NCI-H526 treated with DMSO at 0.1 percent for 48 hours (cell line): ENCODE measurements at regions not wholly inside any gene's neighbourhood (a gene's known extent, or its start where the extent isn't known, plus 50 kb on each side); places are given as distances from the start of the nearest gene placed in this dataset.

ENCODE experiments used
- DNase-seq: peaks from one replicate; lab custom pipeline; 2025; lab: John Stamatoyannopoulos, UW

DNA sequence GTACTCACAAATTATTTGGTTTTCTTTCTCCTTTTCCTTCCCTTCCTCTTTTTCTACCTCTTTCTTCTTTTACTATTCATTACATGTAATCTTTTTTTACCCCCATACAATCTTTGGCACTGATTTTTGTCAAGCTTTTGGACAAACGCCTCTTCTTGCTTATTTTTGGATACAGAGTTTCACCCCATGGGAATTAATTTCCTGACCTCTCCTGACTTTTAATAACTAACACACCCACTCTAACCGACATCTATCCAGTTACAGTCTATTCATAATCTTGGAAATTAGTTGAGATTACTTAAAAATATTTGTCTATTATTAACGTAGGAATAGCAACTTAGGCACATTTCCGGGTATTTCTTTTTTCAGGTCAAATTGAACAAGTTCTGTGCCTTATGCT lies 101.2 kb downstream of the HDGFL1 start:
- DNase-seq = no peak

DNA sequence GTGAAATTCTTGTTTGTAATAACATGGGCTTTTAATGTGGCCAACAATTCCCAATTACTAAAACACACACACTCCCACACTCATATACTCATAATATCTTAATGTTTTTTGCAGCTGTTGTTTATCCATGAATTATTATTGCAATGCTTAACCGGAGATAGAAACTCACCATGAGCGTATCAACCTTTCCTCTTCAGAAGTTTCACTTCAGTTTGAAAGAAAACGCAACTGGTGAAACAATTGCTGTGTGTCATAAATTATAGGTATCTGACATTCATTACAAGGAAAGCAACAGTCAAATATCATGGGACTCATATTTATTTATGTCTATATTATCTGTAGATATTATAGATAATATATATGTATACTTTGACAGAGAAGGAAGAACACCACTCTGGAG lies 104.1 kb downstream of the HDGFL1 start:
- no peak for DNase-seq

DNA sequence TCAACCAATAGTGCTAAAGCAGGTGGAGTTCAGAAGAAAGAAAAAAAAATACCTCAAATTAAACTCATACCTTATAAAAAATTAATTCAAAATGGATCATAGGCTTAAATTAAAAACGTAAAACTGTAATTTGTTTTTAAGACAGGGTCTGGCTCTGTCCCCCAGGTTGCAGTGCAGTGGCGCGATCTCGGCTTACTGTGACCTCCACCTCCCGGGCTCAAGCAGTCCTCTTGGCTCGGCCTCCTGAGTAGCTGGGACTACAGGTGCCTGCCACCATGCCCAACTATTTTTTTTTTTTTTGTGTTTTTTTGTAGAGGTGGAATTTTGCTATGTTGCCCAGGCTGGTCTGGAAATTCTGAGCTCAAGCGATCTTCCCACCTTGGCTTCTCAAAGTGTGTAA lies 111.6 kb downstream of the HDGFL1 start:
- no peak for DNase-seq

- peak; percentile 55 for DNase-seq
Observed at GRCh38 chr6:22681761-22682160, 112.4 kb downstream of the HDGFL1 start.

DNA sequence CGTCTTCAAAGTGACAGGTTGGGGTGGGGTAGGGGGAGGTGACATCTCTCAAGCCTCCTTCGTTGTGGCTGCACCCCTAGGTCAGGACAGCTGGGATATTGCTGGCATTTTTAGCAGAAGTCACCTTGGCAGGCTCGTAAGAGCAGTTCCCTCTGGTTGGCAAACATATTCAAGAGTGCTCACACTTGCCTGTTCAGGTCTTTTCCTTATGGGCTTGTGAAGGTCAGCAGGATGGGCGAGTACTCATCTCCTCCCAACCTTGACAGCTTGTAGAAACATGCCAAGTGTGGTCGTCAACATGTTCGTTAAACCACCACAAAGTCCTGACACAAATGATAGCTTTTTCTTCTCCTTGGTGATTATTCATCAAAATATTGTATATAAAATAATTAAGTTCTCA lies 113.6 kb downstream of the HDGFL1 start:
- no peak for DNase-seq

GRCh38 chr6:22690446-22690845 lies 121.1 kb downstream of the HDGFL1 start:
- no peak for DNase-seq

DNA sequence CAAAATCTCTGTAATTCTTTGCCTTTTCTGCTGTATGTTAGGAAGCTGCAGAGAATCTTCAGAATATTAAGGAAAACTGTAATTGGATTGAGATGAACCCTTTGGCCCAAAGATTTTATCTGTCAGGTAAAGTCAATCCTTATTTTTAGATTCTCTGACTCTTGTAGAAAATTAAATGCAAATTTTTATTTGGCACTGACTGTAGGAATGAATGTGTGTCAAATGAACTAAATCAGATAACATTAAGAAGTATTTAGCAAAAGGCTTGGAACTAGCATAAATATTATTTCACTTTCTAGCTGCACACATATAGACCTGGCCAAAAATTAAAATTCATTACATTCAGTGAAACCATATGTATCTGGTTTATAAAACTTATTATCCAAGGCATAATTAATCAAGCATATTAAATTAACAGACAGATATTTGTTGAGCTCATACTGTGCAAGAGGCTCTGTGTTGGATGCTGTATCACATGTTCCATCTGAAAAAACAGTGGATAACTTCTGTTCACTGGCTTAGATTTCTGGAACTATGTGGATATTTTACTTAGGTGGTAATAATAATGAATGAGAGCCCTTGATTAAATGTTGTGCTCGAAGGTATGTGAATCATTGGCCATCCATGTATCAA lies 124.8 kb downstream of the HDGFL1 start:
- no peak for DNase-seq

- DNase-seq = no peak
Observed at GRCh38 chr6:22696481-22696880, 127.1 kb downstream of the HDGFL1 start.

DNA sequence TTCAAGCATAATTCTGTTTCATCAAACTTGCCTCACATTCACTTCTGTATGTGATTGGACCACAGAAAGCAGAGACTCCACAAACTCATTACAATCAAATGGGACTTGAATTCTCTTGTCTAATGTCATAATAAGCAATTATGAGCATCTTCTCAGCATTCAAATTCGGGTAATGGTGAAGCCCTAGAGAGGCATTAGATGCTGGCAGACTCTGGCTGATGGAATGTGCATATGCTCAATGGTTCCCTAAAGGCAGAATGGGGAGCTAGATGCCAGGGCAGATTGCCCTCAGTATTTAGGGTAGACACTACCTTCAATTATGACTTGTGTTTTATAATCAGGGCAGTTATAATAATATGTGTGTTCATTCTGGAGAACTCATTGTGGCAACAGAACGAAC lies 127.9 kb downstream of the HDGFL1 start:
- no peak for DNase-seq

DNA sequence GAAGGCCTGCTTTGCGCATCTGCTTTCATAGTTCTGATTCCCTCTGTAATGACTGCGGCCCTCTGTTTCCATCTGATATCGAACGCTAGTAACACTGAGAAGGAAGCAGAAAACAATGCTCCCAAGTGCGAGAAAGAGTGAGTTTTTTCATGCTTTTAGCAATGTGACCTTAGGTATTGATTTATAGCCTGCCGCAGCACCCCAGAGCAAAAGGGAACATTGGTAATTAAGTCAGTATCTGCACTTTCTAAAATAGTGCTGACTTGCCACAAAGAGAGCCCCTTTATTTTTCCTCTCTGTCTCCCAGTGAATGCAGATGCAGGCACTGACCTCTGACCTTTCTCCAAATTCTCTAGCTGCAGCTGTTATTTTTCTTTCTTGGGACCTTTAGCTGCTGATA lies 129.8 kb downstream of the HDGFL1 start:
- DNase-seq = no peak

- no peak for DNase-seq
Observed at GRCh38 chr6:22706651-22707050, 137.3 kb downstream of the HDGFL1 start.

GRCh38 chr6:22708469-22708868 lies 139.1 kb downstream of the HDGFL1 start:
- no peak for DNase-seq

DNA sequence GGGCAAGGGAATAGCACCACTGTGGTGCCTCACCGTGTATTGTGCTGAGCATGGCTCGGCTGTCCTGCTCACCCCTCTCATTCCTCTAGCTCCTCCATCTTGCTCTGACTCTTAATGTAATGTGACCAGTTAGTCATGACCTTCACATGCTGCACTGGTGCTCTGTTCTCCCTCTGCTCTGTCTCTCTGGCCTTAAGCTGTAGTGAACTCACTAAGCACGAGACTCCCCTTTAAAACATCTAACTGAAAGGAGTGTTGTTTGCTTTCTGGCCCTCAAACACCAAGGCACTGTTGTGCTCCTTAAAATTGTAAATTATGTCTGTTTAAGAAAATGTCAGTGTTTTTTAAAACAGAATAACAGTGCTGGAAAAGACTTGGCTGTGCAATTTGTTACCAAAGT lies 140.4 kb downstream of the HDGFL1 start:
- no peak for DNase-seq

DNA sequence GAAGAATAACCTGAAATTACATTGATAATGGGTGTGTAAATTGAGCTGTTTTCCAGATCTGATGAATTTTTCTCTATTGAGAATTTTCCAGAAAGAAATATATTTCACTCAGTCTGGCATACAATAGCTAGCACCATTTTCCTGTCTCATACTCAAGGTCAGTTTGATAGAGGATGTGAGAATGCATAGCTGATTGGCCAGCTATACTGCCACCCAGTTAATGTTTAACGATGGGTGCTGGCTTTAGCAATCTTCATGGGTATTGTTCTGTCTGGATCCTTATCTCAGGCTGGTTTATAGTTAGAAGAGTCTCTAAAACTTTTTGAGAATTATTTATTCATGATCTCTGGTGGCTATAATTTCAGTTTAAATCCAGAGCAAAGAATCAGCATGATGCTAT lies 147.4 kb downstream of the HDGFL1 start:
- no peak for DNase-seq

- peak; percentile 86 for DNase-seq
Observed at GRCh38 chr6:22717915-22718314, 148.5 kb downstream of the HDGFL1 start.

- no peak for DNase-seq
Observed at GRCh38 chr6:22722913-22723312, 153.5 kb downstream of the HDGFL1 start.

GRCh38 chr6:22726966-22727365 lies 157.6 kb downstream of the HDGFL1 start:
- DNase-seq = no peak

- DNase-seq = no peak
Observed at GRCh38 chr6:22727710-22728109, 158.3 kb downstream of the HDGFL1 start.

DNA sequence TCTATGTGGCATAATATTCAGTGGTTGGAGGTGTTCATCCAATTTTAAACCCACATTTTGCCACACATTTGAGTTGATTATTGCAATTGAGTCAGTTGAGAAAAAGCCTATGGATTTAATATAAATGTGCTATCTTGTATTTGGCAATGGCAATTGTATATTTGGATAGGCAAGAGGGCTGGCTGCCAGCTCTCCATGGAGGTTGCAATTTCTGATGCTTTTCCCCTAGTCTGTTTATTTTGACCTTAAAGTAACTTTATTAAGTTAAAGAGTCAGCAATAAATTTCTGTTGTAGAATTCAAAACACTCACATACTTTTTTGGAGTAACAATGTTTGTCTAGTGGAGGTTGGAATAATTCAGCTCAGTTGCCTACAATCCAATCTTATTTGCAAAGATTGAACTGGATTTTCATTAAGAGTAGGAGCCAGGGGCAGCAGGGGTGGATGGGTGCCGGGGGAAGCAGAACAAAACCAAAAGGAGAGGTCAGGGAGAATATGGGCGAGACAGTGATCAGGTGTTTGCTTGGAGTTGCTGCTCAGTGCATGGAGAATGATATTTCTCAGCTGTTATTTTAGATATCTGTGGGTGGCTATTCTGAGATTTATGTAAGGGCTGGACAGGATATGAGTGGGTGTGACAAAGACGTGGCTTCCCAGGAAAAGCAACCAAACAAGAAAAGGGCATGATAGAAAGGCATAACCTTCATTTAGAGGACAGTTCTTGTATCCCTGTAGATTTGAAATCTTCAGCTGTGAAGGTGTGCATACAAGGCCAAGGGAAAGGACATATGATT lies 163.0 kb downstream of the HDGFL1 start:
- DNase-seq = no peak

DNA sequence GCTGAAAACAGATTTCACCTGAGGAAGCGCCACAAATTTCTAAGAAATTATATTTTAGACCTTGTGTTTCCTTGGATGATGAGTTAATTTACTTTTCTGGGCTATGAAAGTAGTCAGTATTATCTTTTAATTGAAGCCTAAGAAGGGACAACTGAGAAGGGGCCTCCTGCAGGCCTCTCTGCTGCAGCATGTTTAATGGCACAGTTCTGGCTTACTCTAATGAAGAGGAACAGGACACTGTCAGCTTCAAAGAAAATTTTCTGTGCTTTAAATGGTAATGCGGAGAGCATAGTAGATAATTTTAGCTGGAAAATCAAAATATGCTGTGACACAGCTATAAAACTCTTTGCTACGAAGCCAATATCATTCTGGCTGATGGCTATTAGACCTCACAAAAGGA lies 167.4 kb downstream of the HDGFL1 start:
- no peak for DNase-seq

DNA sequence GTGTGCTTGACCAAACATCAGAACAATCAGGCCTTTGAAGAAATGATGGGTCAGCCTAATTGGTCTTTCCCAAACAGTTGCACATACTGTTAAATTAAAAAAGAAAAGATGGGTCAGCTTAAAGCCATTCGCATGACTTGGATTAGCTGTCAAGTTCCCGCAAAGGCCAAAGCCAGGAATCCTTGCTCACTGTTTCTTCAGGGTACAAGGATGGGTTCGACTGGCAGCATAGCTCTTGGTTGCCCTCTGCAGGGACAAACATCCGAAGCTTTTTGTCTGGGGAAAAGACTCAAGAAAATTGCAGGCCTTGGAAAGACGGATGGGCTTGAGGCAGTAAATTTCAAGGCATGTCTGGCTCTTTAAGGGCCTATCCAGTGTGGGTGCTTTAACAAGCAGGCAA lies 168.0 kb downstream of the HDGFL1 start:
- DNase-seq = peak; percentile 21

DNA sequence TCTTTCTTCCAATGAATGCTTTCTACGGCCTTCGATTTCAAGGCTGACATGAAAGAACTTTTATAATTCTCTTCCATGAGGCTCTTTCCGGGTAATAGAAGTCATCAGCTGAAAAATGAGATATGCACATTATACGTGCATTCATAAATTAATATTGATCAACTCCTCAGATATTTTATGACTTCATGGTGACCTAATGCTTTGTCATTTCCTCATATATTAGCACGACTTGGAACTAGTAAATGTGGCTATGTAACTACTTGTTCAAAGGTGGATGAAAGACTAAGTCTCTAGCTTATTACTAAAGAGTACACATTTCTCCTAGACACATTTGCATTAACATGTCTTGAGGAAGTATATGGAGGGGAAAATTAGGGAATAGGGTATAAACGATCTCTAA lies 168.8 kb downstream of the HDGFL1 start:
- DNase-seq = no peak

DNA sequence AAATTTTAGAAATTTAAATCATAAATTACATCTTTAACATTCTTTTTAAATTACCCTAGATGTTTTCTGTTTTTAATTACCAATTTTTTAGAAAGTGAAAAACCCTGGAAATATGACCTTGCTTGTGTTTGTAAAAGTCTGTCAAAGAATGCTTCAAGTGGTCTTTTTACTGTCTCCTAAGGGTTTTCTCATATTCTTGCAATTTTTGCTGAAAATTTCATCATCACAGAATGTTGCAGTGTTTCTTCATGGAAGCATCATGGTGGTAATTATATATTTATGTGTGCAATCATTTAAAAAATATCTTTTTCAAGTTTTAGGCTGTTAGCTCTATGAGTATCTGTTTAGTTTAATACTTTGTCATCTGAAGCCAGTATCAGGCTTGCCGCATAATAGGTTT lies 178.2 kb downstream of the HDGFL1 start:
- DNase-seq = no peak

GRCh38 chr6:22748681-22749080 lies 179.3 kb downstream of the HDGFL1 start:
- no peak for DNase-seq
